ENCODE measurements at regions not wholly inside any gene's neighbourhood (a gene's known extent, or its start where the extent isn't known, plus 50 kb on each side); places are given as distances from the start of the nearest gene placed in this dataset.

DNA sequence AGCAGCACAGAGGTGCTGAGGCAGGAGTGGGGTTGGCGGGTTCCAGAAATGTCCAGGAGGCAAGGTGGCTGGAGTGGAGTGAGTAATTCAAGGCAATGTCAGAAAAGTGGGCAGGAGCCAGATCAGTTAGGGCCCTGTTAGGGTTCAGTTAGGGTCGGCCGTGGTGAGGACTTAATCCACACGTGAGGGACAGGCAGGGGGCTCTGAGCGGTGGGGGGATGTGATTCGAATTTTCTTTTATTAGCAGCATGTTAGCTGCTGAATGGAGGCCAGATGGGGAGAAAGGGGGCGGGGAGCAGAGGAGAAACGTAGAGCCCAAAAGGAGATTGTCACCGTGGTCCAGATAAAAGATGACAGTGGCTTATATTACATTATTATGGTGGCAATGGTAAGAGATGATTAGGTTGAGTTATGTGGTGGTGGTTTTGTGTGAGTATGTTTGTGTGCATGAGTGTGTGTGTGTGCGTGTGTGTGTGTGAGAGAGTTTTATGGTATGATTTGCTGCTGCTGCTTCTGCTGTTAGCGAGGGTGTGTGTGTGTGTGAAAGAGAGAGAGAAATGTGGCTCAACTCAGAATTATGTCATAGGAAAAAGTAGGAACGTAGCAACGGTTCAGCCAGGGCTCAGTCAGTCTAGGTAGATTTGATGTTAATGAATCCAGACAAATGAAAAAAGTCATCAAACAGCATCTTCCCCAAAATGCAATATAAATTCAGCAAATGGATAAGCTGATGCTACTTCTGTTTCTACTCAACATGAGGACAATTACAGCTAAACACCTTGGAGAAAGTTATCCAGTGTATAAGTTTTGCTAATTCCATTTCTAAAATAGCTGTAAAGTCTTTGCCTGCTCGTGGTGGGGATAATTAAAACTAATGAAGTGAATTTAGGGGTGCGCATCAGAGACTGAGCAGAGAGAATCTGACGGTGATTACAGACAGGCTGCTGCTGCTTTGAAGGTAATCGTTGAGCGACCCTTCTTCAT lies 390.6 kb downstream of the HAPSTR1 start:
- no peak for DNase-seq

DNA sequence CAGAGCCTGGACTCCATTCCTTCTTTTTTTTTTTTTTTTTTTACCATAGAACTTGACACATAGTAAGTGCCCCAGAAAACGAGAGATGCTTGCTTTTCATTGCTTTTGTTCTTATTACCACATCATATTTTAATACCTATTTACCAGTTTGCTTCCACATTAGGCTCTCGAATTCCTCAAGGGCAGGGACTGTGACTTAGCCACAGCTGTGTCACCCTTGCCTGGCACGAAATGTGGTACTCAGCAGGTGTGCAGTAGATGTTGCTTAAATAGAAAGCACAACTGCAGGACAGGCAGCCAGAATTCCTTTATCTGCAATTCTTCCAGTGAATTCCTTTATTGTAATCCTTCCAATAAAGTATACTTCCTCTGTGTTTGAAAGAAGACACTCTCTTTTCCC lies 393.0 kb downstream of the HAPSTR1 start:
- no peak for DNase-seq

DNA sequence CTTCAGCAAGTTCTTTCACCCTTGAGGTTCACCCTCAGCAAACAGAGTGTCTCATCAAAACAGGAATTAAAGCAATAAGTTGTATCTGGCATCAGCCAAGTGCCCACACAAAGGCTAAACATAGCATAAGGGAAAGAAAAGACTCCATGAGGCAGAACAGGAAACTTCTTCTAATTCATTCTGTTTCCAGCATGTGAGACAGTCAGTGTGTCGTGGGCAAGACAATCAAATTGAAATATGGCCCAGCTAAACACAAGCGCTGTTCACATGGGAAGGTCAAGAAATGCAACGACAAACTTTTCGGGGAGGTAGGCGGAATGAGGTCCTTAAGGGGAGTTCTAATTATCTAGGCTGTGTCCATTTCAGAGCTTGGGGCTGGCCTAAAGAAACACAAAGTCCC lies 393.4 kb downstream of the HAPSTR1 start:
- DNase-seq: no peak

DNA sequence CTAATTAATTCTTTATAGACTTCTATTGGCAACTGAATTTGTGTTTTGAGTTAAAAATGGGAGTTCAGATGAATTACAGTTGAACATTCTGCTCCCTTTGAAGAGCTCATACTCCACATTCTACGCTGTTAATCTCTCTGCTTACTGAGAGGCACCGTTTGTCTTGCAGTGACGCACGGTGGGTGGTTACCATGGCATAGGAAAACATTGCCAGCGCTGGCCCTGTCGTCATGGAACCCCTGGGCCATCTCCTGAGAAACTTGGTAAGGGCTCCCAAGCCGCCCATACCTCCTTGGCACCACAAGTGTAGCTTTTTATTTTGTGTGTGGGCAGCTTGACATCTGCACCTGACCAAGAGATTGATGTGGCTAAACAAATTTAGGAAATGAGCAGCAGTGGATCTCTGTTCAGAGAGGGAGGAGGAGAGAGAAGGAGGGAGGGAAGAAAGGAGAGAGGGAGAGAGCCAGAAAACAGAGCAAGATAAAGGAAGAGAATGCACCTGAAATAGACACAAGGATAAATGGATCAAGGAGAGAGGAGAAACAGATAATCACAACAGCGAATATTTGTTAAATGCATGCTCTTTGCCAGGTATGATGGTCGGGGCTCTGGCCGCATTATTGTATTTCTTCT lies 398.5 kb downstream of the HAPSTR1 start:
- DNase-seq: no peak

DNA sequence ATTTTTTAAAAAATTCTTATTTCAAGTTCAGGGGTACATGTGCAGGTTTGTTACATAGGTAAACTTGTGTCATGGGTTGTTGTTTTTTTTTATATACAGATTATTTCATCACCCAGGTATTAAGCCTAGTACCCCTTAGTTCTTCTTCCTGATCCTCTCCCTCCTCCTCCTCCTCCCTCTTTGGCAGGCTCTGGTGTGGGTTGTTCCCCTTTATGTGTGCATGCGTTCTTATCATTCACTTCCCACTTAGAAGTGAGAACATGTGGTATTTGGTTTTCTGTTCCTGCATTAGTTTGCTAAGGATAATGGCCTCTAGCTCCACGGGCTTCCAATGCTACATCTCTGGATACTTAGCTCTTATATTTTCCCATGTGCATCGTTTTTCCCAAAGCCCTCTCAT lies 404.4 kb downstream of the HAPSTR1 start:
- DNase-seq: no peak

DNA sequence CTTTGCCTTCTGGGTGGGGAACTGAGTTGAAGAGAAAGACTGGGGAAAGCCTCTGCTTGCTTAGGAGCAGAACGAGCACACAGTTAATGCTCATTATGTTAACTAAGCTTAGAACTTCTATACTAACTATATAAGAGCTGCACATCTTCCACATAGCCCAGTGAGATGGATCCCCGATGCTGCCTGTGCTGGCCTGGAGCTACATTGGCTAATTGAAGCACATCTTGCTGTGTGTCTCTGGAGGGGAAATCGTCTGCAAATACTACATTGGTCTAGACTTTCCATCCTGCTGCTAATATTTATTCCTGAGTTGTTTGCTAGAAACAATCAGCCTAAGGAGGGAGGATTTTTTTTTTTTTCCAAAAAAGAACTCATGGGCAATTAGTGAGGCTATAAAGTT lies 406.3 kb downstream of the HAPSTR1 start:
- DNase-seq: no peak

GRCh38 chr16:9499941-9500593 lies 408.6 kb downstream of the HAPSTR1 start:
- DNase-seq: no peak

- no peak for DNase-seq
Measured at GRCh38 chr16:9500872-9501271, 409.4 kb downstream of the HAPSTR1 start.

GRCh38 chr16:9503251-9503984 lies 412.0 kb downstream of the HAPSTR1 start:
- DNase-seq: no peak

- DNase-seq: no peak
Measured at GRCh38 chr16:9508328-9508936, 417.0 kb downstream of the HAPSTR1 start.

DNA sequence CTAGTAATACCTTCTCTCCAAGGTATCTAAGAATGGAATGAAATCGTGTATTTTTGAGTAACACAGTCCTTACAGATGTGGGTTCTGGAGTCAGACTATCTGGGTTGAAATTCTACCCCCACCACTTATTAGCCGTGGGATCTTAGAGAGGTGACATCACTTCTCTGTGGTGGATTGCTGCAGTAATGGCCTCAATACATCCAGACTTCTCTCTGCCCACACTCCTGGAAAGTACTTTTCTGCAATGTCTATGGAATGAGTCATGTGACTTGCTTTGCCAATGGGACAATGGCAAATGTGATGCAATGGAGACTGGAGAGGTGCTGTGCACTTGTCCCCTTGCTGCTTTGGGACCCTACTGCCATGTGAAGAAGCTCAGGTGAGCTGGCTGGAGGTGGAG lies 418.2 kb downstream of the HAPSTR1 start:
- DNase-seq: no peak

DNA sequence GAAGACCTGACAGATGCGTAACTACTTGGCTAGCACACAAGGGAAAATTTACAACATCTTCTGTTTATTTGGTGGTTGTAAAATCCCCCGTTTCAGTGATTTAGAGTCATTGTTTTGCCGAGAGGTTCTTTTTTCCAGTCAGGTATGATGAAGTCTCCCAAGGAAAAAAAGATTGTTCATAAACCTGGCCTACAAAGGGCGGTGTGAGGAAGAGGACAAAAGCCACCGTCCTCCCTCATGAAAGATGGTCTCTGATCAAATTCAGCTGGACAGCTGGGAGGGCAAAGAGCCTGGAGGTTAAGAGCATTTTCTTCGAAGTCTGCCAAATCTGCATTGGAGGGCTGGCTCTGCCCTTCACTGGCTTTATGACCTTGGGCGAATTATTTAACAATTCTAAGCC lies 419.9 kb downstream of the HAPSTR1 start:
- DNase-seq: no peak

- DNase-seq: no peak
Measured at GRCh38 chr16:9516444-9516843, 425.0 kb downstream of the HAPSTR1 start.

DNA sequence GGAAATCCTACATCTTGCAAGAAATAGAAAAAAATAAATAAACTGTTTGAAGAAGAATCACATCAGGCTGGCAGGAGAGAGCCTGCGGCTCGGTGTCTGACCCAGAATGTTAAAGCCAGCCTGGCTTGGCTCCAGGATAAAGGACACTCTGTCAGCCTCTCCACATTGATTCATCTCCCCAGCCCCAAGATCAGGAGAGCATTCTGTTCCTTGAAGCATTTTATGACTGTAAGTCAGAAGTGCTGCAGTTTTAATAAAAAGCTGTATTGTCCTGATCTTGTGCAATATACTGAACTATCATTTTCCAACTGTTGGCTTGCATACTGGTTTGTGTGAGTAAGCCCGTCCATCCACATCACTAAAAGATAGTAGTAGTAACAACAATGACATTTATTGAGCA lies 426.6 kb downstream of the HAPSTR1 start:
- DNase-seq: no peak

DNA sequence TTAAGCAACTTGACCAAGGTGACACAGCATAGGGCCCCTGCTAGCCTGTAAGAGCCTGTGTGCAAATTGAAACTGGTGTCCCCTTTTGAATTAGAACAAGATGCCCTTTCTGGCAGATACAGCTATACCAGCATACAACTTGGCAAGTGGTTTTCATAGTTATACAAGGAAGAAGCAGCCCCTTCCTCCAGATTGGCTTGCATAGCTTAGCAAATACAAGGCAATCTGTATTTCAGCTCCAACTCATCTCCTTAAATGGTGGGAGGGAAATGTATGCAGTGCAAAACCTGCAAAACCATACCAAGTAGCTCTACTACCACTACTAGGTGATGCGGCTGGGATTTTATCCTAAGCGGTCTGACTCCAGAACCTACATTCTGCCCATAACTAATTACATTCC lies 427.1 kb downstream of the HAPSTR1 start:
- DNase-seq: no peak

- DNase-seq: no peak
Measured at GRCh38 chr16:9521749-9522370, 430.4 kb downstream of the HAPSTR1 start.

DNA sequence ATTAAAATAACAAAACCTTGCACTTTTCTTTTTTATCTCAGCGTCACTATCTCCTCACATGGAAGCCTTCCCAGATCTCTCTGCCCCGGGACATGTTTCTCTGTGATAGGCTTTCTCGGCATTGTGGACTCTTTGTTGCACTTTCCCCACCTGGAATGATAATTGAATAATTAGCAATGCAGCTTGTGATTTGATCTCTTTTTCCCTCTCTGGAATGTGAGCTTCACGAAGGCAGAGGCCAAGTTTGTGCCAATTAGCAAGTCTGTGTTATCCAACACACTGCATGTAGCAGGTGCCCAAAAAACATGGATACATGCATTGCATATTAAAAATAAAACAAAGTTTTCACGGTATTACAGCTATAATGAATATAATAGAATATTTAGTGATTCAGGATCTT lies 431.2 kb downstream of the HAPSTR1 start:
- no peak for DNase-seq

DNA sequence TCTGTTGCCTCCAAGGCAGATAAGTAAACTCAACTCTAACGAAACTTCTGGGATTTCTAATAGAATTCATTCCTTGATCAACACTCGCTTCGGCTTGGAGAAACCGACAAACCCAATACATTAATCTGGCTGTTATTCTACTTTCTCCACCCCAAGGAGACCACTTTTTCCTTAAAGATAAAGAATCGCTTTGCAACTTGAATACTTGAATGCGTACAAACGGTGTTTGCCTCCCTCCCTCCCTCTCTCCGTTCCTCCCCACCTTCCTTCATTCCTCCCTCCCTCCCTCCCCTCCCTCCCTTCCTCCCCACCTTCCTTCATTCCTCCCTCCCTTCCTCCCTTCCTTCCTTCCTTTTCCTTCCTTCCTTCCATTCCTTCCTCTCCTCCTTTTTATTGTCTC lies 432.6 kb downstream of the HAPSTR1 start:
- DNase-seq: no peak

DNA sequence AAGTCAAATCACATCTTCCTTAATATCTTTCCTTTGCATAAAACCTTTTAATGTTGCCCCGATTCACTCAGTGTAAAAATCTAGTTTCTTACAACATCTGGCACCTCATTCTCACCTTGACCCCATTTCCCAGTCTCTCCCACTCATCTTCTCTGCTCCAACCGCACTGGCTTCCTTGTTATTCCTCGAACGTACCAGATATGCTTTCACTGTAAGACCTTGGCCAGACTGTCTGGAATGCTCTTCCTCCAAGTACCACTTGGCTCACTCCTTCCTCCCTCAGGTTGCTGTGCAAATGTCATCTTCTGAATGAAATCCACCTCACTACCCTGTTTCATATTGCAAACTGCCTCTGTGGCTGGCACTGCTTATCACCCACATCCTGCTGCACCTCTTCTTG lies 433.6 kb downstream of the HAPSTR1 start:
- no peak for DNase-seq

- no peak for DNase-seq
Measured at GRCh38 chr16:9526791-9527190, 435.3 kb downstream of the HAPSTR1 start.

DNA sequence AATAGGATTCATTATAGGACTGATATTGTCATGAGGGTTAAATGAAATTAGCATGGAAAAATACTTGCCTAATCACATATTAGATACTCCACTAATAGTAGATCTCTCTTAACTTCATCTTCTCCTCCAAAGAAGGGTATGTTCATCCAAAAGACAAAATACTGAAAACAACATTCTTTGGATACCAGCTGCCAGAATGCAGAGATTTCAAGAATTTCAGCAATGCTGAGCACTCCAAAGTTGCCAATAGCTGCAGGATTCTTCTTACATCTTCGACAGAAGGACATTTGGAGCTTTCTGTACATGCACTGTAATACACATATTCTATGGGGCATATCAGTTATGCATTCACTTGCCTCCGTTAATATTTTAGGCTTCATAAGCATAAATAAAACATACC lies 436.5 kb downstream of the HAPSTR1 start:
- peak; percentile 1 for DNase-seq

DNA sequence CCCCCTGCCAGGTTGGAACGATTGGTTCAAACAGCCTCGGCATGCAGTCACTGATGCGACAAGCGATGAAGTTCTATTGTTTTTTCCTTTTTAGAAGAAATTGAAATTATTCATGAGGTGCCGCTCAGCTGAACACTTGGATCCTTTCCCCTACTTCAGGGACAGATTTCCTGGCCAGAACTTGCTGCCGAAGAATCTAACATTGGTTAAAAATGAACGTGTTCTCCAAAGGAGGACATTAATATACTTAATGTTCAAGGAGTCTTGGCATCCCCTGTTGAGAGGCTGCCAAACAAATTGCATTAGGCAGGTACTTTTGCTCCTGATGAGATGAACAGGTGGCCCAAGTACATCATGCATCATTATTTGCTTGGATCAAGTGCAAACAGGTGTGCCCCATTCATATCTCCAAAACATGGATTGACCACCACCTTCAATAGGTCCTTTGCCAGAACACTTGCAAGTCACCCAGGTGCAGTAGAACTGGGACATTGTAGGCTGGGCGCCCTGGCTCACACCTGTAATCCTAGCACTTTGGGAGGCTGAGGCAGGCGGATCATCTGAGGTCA lies 437.2 kb downstream of the HAPSTR1 start:
- DNase-seq: no peak

All from fibroblast of skin of back (primary cell).